Lower leg skin (tissue), 4 donors: ENCODE measurements at regions not wholly inside any gene's neighbourhood (a gene's known extent, or its start where the extent isn't known, plus 50 kb on each side); places are given as distances from the start of the nearest gene placed in this dataset.

Source experiments
- DNase-seq, 2 donors: peaks; one replicate each; pipeline ENCODE4 v3.0.0-alpha.2; 2019; ENCODE audit warnings: low spot score in 2 of 2
- H3K4me3 ChIP-seq: fragments of 200-600 bp; sonication (generic); 2 replicates; pipeline ENCODE4 v1.5.1; 2017; ENCODE audit warnings: mild to moderate bottlenecking, low read depth; ENCODE audit not compliant: poor library complexity, severe bottlenecking
- POLR2A ChIP-seq, 2 donors: fragments of 450-650 bp; IDR thresholded peaks; one replicate each; pipeline ENCODE4 v1.6.1; 2016 to 2017; ENCODE audit warnings: antibody characterized with exemption in 2 of 2, mild to moderate bottlenecking in 1 of 2, moderate library complexity in 1 of 2
- WGBS, 2 donors: methylation state at CpG; one replicate each; pipeline ENCODE4 v1.1.5; 2018; 5-methylcytosine and 5-hydroxymethylcytosine counted together
- intact Hi-C: fragments of 100-400 bp; cut with DNase I; formaldehyde crosslinking; loops from one replicate; pipeline ENCODE4 v1.15.0; 2023; ENCODE audit warnings: low total_unique reads
- TF ChIP-seq, protein P1 (sequence below), 3 donors: fragments of 450-650 bp; IDR thresholded peaks; one replicate each; pipeline ENCODE4 v1.5.1; 2016; ENCODE audit warnings: antibody characterized with exemption in 3 of 3, mild to moderate bottlenecking in 3 of 3, moderate library complexity in 2 of 3

DNA sequence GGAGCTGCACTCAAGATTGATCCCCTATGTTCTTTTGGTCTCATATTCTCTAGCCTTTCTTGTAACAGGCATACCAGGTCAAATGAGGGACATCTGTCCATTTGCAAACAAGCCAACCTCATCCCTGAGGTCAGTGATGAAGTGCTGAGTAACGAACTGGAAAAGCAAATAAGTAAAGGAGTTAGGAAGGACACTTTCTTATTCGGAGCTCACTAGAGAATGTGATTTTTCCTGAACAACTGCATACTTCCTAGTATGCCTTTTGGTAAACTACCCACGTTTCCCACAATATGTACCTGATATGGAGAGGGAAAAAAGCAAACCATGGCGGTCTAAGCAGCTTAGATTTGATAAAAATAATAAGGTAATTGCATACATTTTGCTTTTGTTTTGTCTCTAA is 91.0 kb upstream of the MYCBP2 start:
- 45 to 54% methylated on average over 4 of the region's 4 CpGs for WGBS, 2 donors
- TF ChIP-seq, protein P1, sequence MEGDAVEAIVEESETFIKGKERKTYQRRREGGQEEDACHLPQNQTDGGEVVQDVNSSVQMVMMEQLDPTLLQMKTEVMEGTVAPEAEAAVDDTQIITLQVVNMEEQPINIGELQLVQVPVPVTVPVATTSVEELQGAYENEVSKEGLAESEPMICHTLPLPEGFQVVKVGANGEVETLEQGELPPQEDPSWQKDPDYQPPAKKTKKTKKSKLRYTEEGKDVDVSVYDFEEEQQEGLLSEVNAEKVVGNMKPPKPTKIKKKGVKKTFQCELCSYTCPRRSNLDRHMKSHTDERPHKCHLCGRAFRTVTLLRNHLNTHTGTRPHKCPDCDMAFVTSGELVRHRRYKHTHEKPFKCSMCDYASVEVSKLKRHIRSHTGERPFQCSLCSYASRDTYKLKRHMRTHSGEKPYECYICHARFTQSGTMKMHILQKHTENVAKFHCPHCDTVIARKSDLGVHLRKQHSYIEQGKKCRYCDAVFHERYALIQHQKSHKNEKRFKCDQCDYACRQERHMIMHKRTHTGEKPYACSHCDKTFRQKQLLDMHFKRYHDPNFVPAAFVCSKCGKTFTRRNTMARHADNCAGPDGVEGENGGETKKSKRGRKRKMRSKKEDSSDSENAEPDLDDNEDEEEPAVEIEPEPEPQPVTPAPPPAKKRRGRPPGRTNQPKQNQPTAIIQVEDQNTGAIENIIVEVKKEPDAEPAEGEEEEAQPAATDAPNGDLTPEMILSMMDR (IDR thresholded peaks at IDR 0.05): no peak
- no peak for TF ChIP-seq POLR2A (IDR thresholded peaks at IDR 0.05)
- intact Hi-C loops: no loop called here

DNA sequence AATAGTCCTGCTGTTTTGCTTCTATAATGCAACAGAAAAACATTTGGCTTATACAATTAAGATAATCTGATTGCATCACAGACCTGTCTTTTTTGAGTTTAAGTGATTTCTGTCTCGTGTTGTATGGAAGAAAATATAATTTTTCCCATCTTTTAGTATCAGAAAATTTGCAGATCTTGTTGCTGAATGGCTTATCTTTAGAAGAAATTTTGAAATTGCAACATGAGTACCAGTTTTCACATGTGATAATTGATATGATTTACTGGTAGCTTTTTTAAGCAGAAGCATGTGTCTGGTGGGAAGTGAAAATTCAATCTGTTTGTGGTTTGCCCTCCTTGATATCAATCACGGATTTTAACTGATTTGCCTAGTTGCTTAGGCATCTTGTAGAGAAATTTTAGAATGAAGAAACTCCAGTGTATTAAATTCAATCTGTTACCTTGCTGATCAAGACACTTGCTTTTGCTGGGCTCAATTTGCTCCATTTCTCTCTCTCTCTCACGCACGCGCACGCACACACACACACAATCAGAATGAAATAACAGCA is 89.8 kb upstream of the MYCBP2 start:
- TF ChIP-seq, protein P1 (IDR thresholded peaks at IDR 0.05): no peak
- TF ChIP-seq POLR2A (IDR thresholded peaks at IDR 0.05): no peak
- 73 to 75% methylated on average over 6 of the region's 6 CpGs for WGBS, 2 donors
- DNase-seq: no peak
- intact Hi-C loops: no loop called here
- H3K4me3 ChIP-seq: no peak overlapping the region

More for the DNA sequence above, 91.0 kb upstream of the MYCBP2 start:
- DNase-seq: no peak
- no peak overlapping the region for H3K4me3 ChIP-seq

DNA sequence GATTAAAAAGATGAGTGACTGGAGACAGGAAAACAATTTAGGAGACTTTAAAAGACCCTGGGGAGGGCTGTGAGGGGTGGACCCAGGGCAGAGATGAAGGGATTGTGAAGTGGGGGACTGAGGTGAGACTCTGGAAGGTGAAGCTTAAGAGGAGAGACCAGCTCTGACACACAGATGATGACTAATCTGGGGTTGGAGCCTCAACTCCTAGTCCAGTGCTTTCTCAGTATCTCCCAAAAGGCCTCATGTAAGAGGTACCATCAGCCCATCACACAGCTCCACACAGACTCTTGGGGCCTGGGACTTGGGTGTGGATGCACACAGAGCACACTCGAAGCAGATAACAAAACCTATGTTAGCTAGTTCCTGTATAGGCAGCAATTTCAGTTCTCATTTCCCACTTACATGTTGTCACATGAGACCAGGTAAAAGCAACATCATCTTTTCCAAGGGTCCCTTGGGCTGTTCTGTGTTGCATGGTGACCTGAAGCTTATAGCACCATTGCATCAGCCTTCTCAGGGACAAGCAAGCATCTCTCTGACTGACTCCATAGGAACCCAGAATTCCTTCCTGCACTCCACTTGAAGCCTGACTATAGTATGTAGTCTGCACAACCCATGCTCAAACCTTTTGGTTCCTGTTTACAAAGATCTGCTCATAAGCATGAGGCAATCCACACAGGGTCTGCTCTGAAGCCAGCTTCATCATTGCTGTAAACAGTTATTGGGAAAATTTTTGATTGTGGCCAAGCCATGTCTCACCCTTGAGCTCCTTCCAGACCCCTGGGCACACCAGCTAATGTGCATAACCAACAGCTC is 88.6 kb upstream of the MYCBP2 start:
- 79% methylated on average over 1 of the region's 1 CpG for WGBS, 2 donors
- TF ChIP-seq, protein P1 (IDR thresholded peaks at IDR 0.05): no peak
- TF ChIP-seq POLR2A (IDR thresholded peaks at IDR 0.05): no peak
- DNase-seq: peak in 1 of 2 donors; percentile 27
- H3K4me3 ChIP-seq: no peak overlapping the region
- intact Hi-C loops: no loop called here

DNA sequence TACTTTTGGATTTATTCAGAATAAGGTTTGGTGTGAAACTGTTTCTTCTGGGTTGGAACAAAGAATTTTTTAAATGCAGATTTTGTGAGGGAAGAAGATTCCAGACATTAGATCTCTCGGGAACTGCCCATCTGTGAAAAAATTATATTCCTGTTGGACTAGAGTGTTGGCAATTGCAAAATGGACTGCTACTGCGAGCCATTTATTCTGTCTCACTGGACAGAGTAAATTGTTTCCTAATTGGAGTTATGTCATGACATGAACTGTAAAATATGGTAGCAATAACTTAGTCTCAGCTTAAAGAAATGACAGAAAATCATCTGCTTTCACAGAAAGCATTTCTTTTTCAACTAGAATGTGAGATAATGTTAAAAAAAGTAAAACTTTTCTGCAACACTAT is 86.0 kb upstream of the MYCBP2 start:
- 66 to 68% methylated on average over 2 of the region's 2 CpGs for WGBS, 2 donors
- no peak for DNase-seq
- intact Hi-C loops: no loop called here
- H3K4me3 ChIP-seq: no peak overlapping the region
- TF ChIP-seq POLR2A (IDR thresholded peaks at IDR 0.05): no peak
- TF ChIP-seq, protein P1 (IDR thresholded peaks at IDR 0.05): no peak

DNA sequence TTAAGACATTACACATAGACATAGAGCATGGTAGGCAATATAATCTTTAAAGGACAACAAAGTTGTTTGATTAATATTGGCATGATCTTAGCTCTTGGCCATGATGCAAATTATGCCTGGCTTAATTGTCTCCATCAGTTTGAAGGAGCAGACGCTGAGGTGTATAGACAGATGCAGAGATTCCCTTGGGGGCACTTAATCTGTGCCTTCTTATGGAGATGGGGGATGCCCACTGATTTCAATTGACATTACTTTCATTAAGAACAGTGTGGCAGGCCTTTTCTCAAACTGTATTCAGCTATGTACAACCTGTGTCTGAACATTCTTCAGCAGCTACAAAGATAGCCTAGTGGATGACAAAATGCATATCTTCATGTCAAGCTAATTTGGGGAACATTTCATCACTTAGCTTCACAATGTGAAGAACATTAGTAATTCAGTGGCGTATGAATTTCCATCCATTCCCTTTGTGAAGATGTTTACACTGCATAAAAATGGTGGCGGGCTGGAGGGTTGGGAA is 85.3 kb upstream of the MYCBP2 start:
- 66 to 74% methylated on average over 3 of the region's 3 CpGs for WGBS, 2 donors
- TF ChIP-seq, protein P1 (IDR thresholded peaks at IDR 0.05): no peak
- no peak for TF ChIP-seq POLR2A (IDR thresholded peaks at IDR 0.05)

More for the DNA sequence above, 85.3 kb upstream of the MYCBP2 start:
- DNase-seq: no peak
- intact Hi-C loops: no loop called here
- no peak overlapping the region for H3K4me3 ChIP-seq
